ENCODE measurements at regions not wholly inside any gene's neighbourhood (a gene's known extent, or its start where the extent isn't known, plus 50 kb on each side); places are given as distances from the start of the nearest gene placed in this dataset.

DNA sequence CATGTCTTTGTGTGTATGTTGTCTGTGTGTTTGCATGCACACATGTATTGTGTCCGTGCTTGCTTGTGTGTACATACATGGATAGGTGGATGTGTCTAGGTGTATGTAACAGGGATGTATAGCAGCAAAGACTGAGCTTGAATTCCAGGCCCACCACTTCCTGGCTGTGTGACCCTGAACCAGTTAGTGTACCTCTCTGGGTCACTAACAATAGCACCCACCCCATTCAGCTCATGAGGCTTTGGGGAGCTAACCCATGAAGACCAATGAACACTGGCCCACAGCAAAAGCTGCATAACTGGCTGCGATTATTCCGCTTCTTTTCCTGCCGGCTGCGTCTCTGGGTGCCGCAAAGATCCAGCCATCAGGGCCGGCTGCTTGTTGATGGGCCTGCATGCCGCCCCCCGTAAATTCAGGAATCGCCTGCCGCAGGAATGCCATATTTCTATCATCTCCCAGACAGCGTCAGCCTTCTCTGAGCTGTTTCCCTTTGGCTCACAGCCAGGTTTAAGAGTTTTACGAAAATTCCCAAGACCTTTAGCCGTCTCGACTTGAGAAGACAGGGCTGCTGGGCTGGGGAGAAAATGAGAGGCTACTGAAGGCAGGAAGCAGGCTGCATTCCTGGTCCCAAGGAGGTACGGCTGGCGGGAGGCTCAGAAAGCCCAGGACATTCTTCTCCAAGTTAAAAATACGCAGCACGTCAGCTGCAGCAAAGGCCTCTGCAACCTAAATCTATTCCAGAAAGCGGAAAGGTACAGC, 224.6 kb downstream of the MN1 start:
- TF ChIP-seq POLR2A (IDR thresholded peaks at IDR 0.05) = no peak
- TF ChIP-seq, protein P1, sequence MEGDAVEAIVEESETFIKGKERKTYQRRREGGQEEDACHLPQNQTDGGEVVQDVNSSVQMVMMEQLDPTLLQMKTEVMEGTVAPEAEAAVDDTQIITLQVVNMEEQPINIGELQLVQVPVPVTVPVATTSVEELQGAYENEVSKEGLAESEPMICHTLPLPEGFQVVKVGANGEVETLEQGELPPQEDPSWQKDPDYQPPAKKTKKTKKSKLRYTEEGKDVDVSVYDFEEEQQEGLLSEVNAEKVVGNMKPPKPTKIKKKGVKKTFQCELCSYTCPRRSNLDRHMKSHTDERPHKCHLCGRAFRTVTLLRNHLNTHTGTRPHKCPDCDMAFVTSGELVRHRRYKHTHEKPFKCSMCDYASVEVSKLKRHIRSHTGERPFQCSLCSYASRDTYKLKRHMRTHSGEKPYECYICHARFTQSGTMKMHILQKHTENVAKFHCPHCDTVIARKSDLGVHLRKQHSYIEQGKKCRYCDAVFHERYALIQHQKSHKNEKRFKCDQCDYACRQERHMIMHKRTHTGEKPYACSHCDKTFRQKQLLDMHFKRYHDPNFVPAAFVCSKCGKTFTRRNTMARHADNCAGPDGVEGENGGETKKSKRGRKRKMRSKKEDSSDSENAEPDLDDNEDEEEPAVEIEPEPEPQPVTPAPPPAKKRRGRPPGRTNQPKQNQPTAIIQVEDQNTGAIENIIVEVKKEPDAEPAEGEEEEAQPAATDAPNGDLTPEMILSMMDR (IDR thresholded peaks at IDR 0.05) = no peak

Data from Peyer's patch (tissue), 4 donors.